OCI-M1 (cell line): ENCODE measurements at regions not wholly inside any gene's neighbourhood (a gene's known extent, or its start where the extent isn't known, plus 50 kb on each side); places are given as distances from the start of the nearest gene placed in this dataset.

Experiments
- DNase-seq: peaks from one replicate; lab custom pipeline; 2025; lab: John Stamatoyannopoulos, UW

- no peak for DNase-seq
These were observed 134.5 kb upstream of the SMIM23 start for GRCh38 chr5:171651102-171651501.

- no peak for DNase-seq
These were observed 130.7 kb upstream of the SMIM23 start for GRCh38 chr5:171654881-171655280.

DNA sequence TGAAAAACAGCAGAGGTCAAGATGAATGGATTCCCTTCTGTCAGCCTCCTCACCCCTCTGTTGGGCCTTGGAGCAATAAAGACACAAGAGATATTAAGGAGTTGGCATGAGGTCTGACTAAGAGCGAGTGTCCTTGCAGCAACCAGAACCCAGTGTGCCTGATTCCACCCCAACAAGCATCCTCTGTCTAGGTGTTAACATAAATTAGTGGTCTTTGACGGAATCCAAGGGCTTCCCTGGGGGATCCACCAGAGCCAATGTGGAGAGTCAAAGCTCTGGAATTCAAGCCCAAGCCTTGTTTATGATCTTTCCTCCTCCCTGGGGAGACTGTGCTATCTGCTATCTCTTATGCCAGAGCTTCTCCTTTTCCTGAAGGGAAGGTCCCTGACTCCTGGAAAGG, 128.1 kb upstream of the SMIM23 start:
- DNase-seq, result no peak

GRCh38 chr5:171659896-171660295, 125.7 kb upstream of the SMIM23 start:
- DNase-seq, result no peak

GRCh38 chr5:171660434-171660833, 125.2 kb upstream of the SMIM23 start:
- no peak for DNase-seq

DNA sequence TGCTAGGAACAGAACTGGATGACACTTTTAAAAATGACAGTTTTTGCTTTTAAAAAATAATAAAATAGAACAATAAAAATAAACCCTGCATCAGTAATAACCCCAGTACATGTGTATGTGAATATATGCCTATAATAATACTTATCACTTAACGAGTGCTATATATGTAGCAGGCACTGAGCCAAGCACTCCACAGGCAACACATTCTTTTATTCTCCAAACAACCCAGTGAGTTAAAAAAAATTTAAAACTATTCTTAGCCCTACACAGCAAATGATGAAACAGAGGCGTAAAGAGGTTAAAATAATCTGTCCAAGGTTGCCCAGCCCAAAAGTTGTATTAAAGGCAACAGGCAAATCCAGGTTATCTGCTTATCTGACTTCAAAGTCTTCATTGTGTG, 124.5 kb upstream of the SMIM23 start:
- DNase-seq, result no peak

GRCh38 chr5:171663311-171664085, 122.1 kb upstream of the SMIM23 start:
- no peak for DNase-seq

DNA sequence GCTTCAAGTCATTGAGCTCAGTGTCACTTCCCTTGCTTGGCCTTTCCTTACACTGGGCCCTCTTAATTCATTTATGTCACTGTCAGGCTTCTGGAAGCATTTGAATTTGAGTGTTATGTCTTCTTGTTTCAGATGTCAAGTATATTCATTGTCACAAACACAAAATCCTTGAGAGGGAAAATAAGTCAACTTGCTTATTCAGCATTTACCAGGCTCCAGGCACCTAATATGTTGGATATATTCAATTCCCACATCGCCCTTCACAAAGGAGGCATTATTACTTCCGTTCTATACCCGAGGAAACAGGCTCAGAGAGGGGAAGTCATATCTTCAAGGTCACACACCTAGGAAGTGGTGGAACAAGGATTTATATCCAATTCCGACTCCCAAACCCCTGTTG, 121.1 kb upstream of the SMIM23 start:
- DNase-seq, result no peak

DNA sequence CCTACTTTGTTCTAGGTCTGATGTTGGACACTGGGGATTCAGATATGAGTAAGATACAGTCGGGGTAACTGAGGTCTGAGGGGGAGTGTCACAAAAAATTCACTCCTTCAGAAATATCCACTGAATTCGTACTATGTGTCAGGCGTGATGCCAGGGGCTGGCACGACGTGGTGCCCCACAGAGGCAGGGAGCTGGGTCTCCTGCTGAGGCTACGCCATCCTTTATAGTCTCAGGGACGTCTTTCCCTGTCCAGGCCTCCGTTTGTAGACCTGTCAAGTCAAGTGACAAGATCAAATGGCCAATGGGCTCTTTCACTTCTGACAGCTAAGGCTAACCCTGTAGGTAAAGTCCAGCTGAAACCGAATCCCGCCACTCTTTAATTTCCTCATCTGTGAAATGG, 118.8 kb upstream of the SMIM23 start:
- DNase-seq, result no peak

DNA sequence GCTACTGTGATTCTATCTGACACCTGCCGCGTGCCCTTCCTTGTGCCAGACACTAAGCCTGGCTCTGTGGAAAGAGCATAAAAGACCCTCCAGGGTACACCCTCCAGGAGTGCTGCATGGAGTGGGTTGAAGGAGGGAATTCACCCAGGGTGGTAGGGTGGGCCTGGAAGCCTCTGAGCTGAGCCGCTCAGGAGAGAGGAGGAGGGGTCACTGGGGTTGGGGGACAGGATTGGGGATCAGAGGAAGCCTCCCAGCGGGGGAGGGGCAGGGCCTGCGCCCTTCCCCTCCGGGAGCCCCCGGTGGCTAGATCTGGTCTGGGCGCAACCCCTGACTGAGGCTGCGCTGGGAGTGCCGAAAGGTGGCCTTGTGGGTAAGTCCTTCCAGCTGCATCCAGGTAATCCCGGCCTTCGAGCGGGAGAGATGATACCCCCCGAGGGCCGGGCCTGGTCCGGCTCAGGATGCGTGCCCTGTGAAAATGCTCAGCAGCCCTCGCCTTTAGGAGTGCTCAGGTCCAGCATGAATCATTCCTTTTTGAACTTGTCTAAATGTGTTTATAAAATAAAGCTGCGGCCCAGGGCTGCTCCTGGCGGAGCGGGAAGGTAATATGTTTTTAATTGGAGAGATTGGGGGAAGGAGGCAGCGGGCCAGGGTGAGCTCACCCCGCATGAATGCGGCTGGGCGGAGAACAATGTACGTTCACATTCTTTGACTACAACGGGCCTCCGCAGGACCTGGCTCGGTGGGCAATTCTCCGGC, 118.1 kb upstream of the SMIM23 start:
- no peak for DNase-seq

DNA sequence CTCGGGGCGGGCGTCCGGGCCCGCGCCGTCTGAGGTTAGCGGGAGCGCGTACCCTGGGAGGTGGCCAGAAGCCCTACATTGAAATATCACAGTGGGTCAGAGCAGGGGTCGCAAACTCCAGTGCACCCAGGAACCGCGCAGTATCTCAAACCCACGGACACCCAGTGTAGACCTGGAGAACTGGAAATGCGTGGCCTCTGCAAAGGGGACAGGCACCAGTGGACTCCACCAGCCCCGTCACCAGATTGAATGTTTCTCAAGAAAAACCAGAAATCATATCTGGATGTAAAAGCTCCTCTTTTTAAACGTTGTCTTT, 117.6 kb upstream of the SMIM23 start:
- no peak for DNase-seq

GRCh38 chr5:171669571-171669970, 116.0 kb upstream of the SMIM23 start:
- DNase-seq, result no peak

GRCh38 chr5:171672556-171672955, 113.1 kb upstream of the SMIM23 start:
- DNase-seq, result no peak

DNA sequence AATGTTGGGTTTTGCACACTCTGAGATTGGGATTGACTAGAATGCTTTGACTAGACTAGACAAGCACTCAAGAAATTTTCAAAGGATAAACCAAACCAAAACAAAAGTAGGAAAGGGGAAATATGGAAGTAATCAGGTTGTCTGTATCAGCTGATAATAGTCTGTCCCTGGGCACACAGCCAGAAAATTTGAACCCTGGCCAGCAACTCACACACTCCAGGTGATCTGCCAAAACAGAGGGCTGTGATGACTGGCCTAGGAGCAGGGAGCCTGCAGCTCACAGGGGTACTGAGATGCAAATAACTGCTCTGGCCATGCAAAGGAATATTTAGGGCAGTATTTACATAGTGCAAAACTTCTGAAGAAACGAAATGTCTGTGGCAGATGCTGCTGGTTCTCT, 112.3 kb upstream of the SMIM23 start:
- no peak for DNase-seq

DNA sequence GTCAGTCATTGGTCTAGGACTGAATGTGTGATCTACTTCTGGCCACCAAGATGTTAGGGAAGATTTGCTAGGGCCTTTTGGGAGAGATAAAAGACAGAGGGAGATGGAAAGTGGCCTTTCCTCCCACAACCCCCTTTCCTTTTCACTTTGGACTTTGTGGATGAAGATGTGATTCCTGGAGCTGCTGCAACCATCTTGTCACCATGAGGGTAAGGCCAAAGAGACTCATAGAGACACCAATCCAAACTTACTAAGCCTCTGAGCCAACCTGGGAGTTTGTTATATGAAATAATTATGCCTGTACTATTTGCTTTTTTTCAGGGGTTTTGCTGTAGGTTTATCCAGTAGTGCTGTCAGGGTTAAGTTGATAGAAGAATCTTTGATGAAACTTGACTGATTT, 111.8 kb upstream of the SMIM23 start:
- DNase-seq, result no peak

- no peak for DNase-seq
These were observed 110.1 kb upstream of the SMIM23 start for GRCh38 chr5:171675511-171675910.

DNA sequence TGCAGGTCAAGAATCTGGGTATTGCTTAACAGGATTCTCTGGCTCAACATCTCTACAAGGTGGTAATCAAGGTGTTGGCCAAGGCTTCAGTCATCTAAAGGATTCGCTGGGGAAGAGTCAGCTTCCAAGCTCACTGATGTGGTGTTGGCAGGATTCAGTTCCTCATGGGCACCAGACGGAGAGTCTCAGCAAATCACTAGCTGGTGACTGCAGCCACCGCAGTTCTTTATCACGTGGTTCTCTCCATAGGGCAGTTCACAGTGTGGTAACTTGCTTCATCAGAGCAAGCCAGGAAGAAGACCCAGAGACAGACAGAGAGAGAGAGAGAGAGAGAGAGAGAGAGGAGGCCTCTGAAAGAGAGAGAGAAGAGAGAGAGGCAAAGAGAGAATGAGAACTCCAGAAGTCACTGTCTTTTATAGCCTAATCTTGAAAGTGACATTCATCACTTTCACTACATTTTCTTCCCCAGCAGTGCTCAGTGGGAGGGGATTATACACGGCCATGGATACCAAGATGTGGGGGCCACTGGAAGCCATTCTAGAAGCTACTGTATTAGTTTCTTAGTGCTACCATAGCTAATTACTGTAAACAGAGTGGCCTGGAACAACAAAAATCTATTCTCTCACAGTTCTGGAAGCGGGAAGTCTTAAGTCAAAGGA, 109.2 kb upstream of the SMIM23 start:
- DNase-seq, result no peak

GRCh38 chr5:171678646-171679045, 107.0 kb upstream of the SMIM23 start:
- no peak for DNase-seq

DNA sequence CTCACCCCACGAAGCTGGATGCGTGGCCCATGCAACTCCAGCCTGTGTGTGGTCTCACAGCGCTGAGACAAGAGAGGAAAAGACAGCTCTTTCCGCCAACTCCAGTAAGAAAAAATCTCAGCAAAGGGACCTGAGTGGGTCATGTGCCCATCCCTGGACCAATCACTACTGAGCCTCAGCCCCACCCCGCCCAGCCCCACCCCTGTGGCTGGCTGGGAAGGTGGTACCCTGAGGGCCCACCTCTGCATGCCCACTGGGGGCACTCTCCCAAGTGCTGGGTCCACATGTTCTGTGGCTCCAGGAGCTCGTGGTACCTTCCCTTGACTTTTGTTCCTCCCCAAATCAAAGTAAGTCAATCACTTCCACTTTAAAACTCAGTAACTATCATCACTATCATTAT, 105.1 kb upstream of the SMIM23 start:
- DNase-seq, result no peak

DNA sequence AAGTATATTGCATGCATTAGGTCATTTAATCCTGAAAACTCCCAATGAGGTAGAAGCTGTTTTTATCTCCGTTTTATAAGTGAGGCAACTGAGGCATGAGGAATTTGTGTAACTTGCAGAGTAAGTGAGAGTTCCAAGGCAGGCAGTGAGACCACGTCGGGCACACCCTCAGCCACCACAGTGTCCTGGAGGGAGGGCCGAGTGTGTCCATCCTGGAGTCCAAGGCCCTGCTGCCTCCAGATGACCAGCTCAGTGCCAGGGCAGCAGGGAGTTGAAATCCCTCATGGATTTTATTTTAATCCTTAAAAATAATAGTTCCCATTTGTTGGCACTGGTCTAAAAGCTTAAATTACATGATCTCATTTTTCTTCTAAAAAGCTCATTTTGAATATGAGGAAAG, 104.6 kb upstream of the SMIM23 start:
- no peak for DNase-seq

GRCh38 chr5:171681677-171682076, 103.9 kb upstream of the SMIM23 start:
- DNase-seq, result no peak

GRCh38 chr5:171682801-171683200, 102.8 kb upstream of the SMIM23 start:
- no peak for DNase-seq

DNA sequence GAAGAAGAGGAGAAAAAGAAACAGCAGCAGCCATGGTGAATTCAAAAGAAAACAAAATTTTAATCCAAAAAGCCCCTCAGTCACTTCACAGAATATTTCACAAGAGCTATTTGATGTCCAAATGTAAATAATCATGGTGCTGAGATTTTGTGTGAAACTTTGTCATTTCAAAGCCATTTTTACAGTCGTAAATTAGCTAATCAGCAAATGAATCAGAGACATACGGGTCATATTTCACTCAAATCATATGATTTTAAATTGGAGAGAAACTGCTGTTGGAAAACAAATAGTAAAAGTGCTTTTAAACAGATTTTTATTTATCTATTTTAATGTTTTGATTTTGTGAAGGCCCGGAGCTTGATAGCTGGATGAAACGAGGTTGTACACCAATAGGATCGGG, 101.4 kb upstream of the SMIM23 start:
- DNase-seq, result no peak
